T-helper 2 cell (primary cell): ENCODE measurements at regions not wholly inside any gene's neighbourhood (a gene's known extent, or its start where the extent isn't known, plus 50 kb on each side); places are given as distances from the start of the nearest gene placed in this dataset.
"Not testable (repeated sequence)": the region's sequence is repeated elsewhere in the genome, so short reads cannot be mapped to it uniquely, and the experiment has no call there.

Experiments
- DNase-seq, 5 experiments: peaks; one replicate each; pipeline versions ENCODE4 v3.0.0 to v3.0.0-alpha.2; 2012 to 2022

GRCh38 chr3:22401499-22401898 is 650.5 kb upstream of the ZNF385D start:
- no peak for DNase-seq

- no peak for DNase-seq
These were observed 663.2 kb upstream of the ZNF385D start for GRCh38 chr3:22414239-22414638.

DNA sequence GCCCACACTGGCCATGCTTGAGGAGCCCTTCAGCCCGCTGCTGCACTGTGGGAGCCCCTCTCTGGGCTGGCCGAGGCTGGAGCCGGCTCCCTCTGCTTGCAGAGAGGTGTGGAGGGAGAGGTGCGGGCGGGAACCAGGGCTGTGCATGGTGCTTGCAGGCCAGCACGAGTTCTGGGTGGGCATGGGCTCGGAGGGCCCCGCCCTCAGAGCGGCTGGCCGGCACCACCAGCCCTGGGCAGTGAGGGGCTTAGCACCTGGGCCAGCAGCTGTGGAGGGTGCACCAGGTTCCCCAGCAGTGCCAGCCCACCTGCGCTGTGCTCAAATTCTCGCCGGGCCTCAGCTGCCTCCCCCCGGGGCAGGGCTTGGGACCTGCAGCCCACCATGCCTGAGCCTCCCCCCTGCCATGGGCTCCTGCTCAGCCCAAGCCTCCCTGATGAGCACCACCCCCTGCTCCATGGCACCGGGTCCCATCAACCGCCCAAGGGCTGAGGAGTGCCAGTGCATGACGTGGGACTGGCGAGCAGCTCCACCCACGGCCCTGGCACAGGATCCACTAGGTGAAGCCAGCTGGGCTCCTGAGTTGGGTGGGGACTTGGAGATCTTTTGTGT is 665.9 kb upstream of the ZNF385D start:
- DNase-seq, result not testable (repeated sequence)

DNA sequence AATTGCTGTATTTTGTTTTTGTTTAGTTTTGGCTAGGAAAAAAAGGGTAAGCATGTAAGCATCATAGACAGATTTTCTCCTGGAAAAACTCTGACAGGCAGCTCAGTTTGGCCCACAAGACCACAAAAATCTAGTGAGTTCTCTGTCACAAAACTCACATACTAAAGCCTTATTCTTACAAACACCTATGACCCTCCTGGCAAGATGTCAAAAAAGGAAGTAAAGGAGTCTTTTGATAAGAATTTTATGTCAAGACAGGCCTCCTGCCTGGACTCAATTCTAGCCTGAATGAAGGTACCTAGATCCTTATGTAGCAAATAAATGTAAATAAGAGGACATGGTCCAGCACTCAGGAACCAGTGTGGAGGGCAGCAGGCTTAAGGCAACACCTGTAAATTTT is 668.3 kb upstream of the ZNF385D start:
- no peak for DNase-seq

DNA sequence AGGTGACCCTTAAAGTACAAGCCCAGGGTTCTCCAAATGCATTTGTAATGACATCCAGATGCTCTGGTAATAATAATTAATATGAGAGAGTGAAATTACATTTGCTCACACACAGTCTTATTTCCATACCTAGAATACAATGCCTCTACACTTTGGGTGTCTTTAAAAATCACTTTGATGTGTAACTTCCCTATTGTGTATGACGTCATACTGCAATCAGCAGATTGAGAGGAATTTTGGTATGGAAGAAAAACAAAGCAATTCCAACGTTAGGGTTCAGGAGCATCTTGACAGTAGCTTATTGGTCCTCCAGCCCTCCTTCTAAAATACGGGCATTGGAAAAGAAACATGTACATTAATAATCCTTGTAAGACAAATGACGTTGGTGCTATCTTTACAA is 670.6 kb upstream of the ZNF385D start:
- no peak for DNase-seq

DNA sequence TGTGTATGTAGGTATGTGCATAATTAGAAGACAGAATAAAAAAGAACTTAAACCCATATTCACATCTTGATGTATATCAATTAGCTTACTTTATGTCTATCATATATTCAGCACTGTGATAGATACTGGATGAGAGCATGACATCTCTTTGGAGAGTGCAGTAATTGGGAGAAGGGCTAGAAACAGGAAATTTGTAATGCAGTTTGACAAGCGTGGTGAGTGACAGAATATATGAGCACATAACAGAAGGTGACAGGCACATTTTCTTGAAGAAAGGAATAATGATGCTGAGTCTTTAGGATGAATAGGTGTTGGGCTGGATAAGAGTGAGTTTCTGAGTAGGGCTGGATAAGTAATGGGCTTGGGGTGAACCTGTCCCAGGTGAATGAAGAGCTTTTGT is 680.3 kb upstream of the ZNF385D start:
- no peak for DNase-seq

GRCh38 chr3:22439626-22440025 is 688.6 kb upstream of the ZNF385D start:
- no peak for DNase-seq

- DNase-seq, result no peak
These were observed 690.7 kb upstream of the ZNF385D start for GRCh38 chr3:22441711-22442110.

DNA sequence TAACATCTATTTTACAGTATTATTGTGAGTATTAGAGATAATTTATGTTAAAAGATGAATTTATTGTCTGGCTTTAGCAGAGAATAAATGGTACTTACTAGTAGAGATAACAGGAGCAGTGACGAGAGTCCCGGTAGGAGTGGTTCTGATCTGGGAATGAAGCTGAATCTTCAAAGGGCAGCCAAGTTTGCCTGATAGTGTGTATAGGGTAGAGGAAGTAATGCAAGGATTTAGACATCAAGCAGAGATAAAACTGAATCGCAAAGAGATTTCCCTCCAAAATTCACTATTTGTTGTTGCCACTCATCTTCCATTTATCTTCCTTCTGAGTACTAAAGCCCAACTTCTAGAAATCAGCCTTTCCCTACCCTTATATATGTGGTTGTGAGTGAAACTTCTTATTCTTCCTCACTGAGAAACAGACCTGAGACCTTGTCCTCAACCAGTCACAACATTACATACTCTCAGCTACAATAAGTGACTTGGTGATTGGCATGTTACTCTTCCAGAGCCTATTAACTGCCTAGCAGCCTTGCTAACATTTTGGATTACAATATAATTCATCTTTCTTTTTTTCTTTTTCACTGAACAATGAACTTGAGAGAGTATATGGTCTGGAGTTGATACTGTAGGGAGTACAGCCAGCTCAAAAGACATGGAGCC is 692.7 kb upstream of the ZNF385D start:
- no peak for DNase-seq

DNA sequence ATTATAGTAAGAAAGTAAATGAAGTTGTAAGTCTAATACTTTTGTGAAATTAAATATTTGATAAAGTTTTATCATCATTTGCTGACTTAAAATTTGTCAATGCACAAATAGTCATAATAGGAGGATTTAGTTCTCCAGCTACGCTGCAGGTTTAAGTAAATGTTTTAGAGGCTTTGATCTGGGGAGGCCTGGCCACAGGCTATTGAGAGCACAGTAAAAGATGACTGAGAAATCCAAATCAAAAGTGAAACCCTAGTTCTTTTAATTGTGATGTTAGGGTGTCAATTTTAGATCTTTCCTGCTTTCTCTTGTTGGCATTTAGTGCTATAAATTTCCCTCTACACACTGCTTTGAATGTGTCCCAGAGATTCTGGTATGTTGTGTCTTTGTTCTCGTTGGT is 694.3 kb upstream of the ZNF385D start:
- DNase-seq, result not testable (repeated sequence)

- DNase-seq, result no peak
These were observed 699.9 kb upstream of the ZNF385D start for GRCh38 chr3:22450786-22451400.

GRCh38 chr3:22451501-22451900 is 700.5 kb upstream of the ZNF385D start:
- DNase-seq, result no peak

DNA sequence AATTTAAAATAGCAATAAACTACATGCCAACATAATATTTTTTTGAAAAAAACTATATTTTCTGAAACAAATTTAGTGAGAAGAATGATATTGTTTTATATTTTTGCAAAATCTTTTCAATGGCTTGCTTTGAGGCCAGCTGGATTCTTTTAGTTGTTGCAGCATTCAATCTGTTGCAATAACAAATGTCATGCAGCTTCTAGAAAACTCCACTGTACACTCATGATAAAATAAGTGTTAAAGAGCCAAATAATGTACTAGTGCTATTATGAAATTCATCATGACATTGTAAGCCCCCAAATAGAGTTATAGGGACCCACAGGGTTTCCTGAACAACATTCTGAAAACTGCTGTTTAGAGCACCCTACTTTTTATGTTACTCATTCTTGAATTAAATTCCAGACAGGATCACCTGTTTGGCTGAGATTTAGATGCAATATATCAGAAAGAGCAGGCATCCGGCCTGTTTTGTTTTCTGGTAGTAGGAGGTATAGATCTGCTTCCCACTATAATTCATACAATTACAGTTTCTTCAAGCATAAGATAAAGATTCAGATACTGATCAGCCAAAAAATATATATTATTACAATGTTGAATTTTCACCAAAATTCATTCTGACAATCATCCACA is 703.0 kb upstream of the ZNF385D start:
- no peak for DNase-seq

- no peak for DNase-seq
These were observed 719.0 kb upstream of the ZNF385D start for GRCh38 chr3:22469995-22470394.

GRCh38 chr3:22471557-22471956 is 720.5 kb upstream of the ZNF385D start:
- no peak for DNase-seq

DNA sequence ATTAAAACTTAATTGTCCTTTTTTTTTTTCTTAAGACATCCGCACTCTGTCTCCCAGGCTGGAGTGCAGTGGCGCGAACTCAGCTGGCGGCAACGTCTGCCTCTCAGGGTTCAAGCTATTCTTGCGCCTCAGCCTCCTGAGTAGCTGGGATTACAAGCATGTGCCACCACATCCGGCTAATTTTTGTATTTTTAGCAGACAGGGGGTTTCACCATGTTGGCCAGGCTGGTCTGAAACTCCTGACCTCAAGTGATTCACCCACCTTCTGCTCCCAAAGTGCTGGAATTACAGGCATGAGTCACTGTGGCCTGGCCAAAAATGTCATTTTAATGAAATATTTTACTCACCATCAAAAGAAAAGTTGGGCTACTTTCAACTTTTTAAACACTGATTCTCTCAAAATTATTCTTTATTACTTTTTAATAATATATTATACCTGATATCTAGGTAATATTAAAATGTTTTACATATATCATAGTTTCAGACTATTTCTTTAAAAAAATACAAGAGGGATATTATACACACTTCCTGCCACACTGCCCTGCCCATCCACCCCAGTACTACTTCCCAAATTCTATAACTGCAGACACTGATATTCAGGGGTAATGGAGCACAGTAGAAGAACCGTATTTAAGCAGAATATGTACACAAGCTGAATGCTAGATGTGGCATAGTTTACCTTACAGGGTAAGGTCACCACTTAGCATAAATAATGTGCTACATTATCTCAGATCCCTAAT is 723.9 kb upstream of the ZNF385D start:
- DNase-seq, result no peak

DNA sequence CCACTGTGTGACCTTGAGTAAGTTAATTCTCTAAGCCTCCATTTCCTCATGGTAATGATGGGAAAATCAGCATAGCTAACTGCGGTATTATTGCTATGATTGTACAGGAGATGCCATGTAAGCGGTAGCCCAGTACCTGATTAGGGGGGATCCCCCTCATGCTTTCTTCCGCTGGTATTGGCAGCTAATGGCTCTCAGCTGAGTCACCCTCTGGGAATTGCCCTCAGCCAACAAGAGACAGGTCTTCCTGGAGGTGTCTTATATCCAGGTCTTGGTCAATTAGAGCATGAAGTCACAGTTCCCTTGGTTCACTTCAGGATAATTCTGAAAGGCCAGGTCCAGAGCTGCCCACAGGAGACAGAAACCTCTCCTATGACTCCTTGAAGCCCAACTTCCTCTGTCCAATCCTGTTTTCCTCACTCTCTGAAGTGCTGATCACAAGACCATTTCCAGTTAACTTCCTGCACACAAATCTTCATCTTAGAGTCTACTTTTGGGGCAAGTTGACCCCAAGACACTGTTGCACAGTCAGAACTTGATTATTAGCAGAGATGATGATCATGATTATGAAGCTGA is 724.7 kb upstream of the ZNF385D start:
- no peak for DNase-seq

- no peak for DNase-seq
These were observed 726.0 kb upstream of the ZNF385D start for GRCh38 chr3:22476976-22477375.

DNA sequence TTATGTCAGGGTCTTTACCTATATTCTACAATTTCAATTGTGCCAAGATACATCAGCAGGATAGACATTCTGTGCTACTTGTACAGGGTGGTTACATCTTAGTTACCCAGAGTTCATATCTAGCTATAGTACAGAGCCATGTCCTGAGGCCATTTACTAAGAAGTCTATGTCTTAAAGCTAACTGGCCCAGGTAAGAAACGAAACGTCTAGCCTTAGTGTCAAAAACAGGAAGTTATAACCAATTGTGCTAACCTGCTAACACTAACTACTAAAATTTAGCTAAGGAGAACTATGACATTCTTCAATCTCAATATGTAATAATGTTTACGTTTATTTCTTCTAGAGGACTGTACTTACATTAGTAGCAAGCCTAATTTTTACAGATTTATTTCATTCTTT is 717.2 kb upstream of the UBE2E2 start:
- no peak for DNase-seq

DNA sequence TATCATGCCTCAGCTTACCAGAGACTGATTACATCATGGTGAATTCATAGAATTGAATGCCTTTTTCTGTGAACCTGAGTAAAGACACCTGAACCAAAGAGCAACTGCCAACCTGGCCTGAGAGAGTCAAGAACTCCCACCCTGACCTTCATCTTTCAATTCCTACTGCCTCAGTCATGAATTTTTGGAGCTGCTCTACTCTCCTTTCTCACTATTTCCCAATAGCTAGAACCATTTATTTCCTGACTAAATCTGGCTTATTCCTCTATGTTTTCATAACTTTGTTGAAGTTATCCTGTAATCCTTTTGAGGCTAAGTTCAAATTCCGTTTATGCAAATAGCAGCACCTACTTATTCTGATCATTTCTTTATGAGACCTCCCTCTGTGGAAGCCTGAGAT is 712.4 kb upstream of the UBE2E2 start:
- no peak for DNase-seq

DNA sequence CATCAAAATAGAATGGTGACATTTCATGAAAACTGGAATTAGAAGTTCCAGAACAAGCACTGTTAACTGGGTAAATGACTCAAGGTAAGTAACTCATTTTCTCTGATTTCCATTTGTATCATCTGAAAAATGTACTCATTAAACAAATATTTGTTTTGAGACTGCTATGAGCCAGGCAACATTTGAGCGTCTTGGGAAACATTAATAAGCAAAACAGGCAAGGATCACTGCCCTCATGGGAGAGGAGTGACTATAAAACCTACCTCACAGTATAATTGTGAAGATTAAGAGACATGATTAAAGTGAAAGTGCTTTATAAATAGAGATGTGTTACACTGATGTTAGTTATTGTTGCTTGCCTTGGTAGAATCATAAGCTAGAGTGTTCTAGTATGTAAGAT is 711.8 kb upstream of the UBE2E2 start:
- DNase-seq, result no peak

DNA sequence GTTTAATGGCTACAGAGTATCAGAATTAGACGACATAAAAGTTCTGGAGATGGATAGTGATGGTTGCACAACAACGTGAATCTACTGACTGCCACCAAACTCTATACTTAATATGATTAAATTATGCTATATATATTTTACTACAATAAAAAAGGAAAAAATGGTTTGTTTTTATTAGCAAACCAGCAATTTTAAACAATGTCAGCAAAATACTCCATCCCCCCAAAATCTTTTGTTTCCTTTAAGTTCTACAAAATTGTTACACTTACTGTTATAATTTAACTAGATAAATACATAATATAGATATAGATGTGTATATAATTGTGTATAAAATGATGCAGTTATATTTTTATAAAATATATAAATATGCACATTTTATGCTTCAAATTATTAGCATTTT is 710.8 kb upstream of the UBE2E2 start:
- no peak for DNase-seq

DNA sequence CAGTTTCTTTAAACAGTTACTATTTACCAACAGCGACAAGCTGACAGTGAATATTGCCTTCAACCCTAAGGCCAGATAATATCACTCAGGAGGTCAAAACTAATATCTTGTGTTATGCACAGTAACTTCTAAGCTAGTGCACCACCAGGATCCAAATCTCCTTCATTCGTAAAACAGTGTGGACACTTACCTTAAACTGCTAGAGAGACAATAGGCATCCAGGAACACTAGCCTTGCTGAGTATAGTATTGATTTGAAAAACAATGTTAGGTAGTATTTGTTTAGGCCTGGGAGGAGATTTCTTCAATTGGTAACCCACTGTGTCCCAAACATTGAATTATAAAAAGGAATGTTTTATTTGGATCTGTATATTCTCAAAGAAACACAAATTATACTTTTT is 707.9 kb upstream of the UBE2E2 start:
- no peak for DNase-seq
